Coronary artery (tissue), 2 donors: ENCODE measurements at regions not wholly inside any gene's neighbourhood (a gene's known extent, or its start where the extent isn't known, plus 50 kb on each side); places are given as distances from the start of the nearest gene placed in this dataset.

Source experiments
- DNase-seq: peaks from one replicate; pipeline ENCODE4 v3.0.0-alpha.2; 2017; ENCODE audit warnings: low spot score
- H3K27ac ChIP-seq, 2 donors: fragments of 200-600 bp; sonication (generic); one replicate each; pipeline ENCODE4 v1.5.1; 2016 to 2019
- H3K4me3 ChIP-seq: fragments of 200-600 bp; sonication (generic); 2 replicates; pipeline ENCODE4 v1.5.1; 2016; ENCODE audit warnings: mild to moderate bottlenecking, moderate library complexity
- CTCF ChIP-seq: fragments of 200-600 bp; sonication (generic); IDR thresholded peaks from one replicate; pipeline ENCODE4 v1.5.1; 2019; ENCODE audit warnings: antibody characterized with exemption

- no peak for DNase-seq
- Histone ChIP-seq H3K4me3 (no peak overlapping the region), H3K27ac (no peak overlapping the region)
- TF ChIP-seq CTCF = no peak
Observed at GRCh38 chr13:75103976-75104375, 378.0 kb downstream of the TBC1D4 start.

- Histone ChIP-seq H3K4me3 (no peak overlapping the region), H3K27ac (no peak overlapping the region)
- no peak for DNase-seq
- no peak for TF ChIP-seq CTCF
Observed at GRCh38 chr13:75102001-75102716, 379.8 kb downstream of the TBC1D4 start.

GRCh38 chr13:75101348-75101747 lies 380.6 kb downstream of the TBC1D4 start:
- no peak overlapping the region for H3K27ac ChIP-seq
- no peak for TF ChIP-seq CTCF

GRCh38 chr13:75092143-75092542 lies 389.8 kb downstream of the TBC1D4 start:
- no peak for DNase-seq

More at GRCh38 chr13:75101348-75101747, 380.6 kb downstream of the TBC1D4 start:
- H3K4me3 ChIP-seq = no peak overlapping the region
- no peak for DNase-seq

GRCh38 chr13:75091718-75092117 lies 390.3 kb downstream of the TBC1D4 start:
- no peak for DNase-seq
- no peak overlapping the region for H3K4me3 ChIP-seq
- TF ChIP-seq CTCF = no peak
- no peak overlapping the region for H3K27ac ChIP-seq

More at GRCh38 chr13:75092143-75092542, 389.8 kb downstream of the TBC1D4 start:
- no peak overlapping the region for H3K4me3 ChIP-seq
- no peak overlapping the region for H3K27ac ChIP-seq
- no peak for TF ChIP-seq CTCF

- no peak for DNase-seq
- H3K27ac ChIP-seq = no peak overlapping the region
- no peak for TF ChIP-seq CTCF
- H3K4me3 ChIP-seq = no peak overlapping the region
Observed at GRCh38 chr13:75090872-75091615, 390.9 kb downstream of the TBC1D4 start.

GRCh38 chr13:75088915-75089314 lies 393.1 kb downstream of the TBC1D4 start:
- Histone ChIP-seq H3K27ac (no peak overlapping the region), H3K4me3 (no peak overlapping the region)
- no peak for TF ChIP-seq CTCF
- no peak for DNase-seq
